ENCODE measurements at regions not wholly inside any gene's neighbourhood (a gene's known extent, or its start where the extent isn't known, plus 50 kb on each side); places are given as distances from the start of the nearest gene placed in this dataset.

GRCh38 chr5:167750586-167750985, 540.9 kb upstream of the WWC1 start:
- TF ChIP-seq POLR2A (IDR thresholded peaks at IDR 0.05; ENCODE audit: insufficient read depth in 1 of 2, low read depth in 2 of 2, low read length in 2 of 2) (no peak), CHCHD3 (CRISPR knock-in tag; IDR thresholded peaks at IDR 0.05) (no peak), NR2F1 (CRISPR knock-in tag; IDR thresholded peaks at IDR 0.05) (no peak), ZNF317 (CRISPR knock-in tag; IDR thresholded peaks at IDR 0.05) (no peak), ZSCAN9 (CRISPR knock-in tag; IDR thresholded peaks at IDR 0.05; ENCODE audit: borderline replicate concordance) (no peak), REL (CRISPR knock-in tag; conservative IDR thresholded peaks at IDR 0.05) (no peak), HHEX (CRISPR knock-in tag; IDR thresholded peaks at IDR 0.05) (no peak), KDM5A (IDR thresholded peaks at IDR 0.05; ENCODE audit: borderline replicate concordance, low read length) (no peak), HNRNPLL (IDR thresholded peaks at IDR 0.05; ENCODE audit: low read depth, low read length, poor library complexity, severe bottlenecking) (no peak), ZC3H4 (CRISPR knock-in tag; IDR thresholded peaks at IDR 0.05; ENCODE audit: borderline replicate concordance) (no peak), MYNN (CRISPR knock-in tag; IDR thresholded peaks at IDR 0.05; ENCODE audit: low read depth) (no peak), ZNF225 (CRISPR knock-in tag; IDR thresholded peaks at IDR 0.05) (no peak), CCAR2 (optimal IDR thresholded peaks at IDR 0.05; ENCODE audit: low read depth, low read length) (no peak)
